HG03280 (cell line): ENCODE measurements at regions not wholly inside any gene's neighbourhood (a gene's known extent, or its start where the extent isn't known, plus 50 kb on each side); places are given as distances from the start of the nearest gene placed in this dataset.
"Not testable (repeated sequence)": the region's sequence is repeated elsewhere in the genome, so short reads cannot be mapped to it uniquely, and the experiment has no call there.

Experiments
- ATAC-seq: cut with Tn5 transposase; IDR thresholded peaks from one replicate; pipeline ENCODE4 v1.9.1; 2021; ENCODE audit warnings: mild to moderate bottlenecking, moderate library complexity; ENCODE audit not compliant: unreplicated experiment

GRCh38 chr5:130957151-130957550 is 207.9 kb downstream of the HINT1 start:
- no peak for ATAC-seq

DNA sequence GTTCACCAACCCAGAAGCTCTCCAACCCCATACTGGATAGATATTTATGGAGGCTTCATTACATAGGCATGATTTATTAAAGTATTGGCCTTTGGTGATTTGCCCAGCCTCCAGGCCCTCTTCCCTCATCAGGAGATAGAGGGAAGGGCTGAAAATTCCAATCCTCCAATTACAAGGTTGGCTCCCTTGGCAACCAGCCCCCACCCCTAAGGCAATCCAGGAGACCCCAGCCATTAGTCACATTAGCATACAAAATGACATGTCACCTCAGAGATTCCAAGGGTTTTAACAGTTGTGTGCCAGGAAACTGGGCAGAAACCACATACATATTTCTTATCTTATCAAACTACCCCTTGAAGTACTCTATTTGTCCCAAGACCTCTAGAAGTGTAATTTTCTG is 210.0 kb downstream of the HINT1 start:
- ATAC-seq: no peak

- no peak for ATAC-seq
Observed at GRCh38 chr5:130954336-130954735, 210.7 kb downstream of the HINT1 start.

GRCh38 chr5:130939059-130939458 is 226.0 kb downstream of the HINT1 start:
- ATAC-seq: no peak

DNA sequence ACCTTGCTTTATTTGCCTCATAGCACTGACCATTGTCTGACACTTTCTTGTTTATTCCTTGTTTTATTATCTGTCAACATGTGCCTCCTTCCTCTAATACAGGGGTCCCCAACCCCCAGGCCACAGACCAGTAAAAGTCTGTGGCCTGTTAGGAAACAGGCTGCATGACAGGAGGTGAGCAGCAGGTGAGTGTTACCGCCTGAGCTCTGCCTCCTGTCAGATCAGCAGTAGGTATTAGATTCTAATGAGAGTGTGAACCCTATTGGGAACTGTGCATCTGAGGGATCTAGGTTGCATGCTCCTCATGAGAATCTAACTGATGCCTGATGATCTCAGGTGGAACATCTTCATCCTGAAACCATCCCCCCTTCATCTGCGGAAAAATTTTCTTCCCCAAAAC is 228.0 kb downstream of the HINT1 start:
- no peak for ATAC-seq

DNA sequence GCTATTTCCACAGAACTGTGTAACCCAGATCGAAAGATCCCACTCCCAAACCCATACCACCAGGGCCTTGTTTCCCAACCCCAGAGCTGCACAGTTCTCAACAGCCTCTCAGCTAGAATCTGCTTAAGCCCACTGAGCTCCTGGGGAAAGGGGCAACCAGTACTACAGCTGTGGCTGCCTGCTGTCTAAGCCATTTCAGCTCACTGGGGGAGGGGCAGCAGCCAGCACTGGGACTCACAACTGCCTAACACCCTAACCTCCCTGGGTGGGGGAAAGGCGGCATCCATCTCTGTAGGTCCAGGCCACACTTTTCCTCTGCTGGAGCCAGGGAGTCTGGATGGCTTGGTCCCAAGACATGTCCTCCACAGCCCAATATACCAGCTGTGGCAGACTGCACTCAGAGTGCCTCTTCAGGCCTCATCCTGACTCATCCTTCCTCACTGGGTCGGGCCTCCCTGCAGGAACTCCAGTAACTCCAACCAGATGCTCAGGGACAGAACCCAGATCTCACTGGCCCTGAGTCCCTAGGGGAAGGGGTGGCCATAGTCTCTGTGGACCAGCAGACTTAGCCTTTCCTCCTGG is 241.4 kb downstream of the HINT1 start:
- no peak for ATAC-seq

DNA sequence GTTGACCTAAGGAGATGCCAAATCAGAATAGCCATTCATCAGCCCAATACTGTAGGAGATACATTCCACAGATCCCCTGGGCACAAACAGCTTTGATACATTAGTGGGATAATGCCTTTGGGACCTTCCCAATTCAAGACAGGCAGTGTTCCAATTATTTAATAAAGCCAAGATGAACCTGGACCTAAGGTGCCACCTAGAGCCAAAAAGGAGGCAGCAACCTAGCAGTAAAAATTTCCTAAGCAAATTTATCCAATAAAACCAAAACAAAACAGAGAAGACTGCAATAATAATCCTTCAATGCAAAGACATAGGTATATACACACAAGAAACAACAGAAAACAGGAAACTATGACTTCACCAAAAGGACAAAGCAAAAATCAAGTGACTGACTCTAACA is 253.0 kb downstream of the HINT1 start:
- ATAC-seq: no peak

- no peak for ATAC-seq
Observed at GRCh38 chr5:130908186-130908585, 256.9 kb downstream of the HINT1 start.

DNA sequence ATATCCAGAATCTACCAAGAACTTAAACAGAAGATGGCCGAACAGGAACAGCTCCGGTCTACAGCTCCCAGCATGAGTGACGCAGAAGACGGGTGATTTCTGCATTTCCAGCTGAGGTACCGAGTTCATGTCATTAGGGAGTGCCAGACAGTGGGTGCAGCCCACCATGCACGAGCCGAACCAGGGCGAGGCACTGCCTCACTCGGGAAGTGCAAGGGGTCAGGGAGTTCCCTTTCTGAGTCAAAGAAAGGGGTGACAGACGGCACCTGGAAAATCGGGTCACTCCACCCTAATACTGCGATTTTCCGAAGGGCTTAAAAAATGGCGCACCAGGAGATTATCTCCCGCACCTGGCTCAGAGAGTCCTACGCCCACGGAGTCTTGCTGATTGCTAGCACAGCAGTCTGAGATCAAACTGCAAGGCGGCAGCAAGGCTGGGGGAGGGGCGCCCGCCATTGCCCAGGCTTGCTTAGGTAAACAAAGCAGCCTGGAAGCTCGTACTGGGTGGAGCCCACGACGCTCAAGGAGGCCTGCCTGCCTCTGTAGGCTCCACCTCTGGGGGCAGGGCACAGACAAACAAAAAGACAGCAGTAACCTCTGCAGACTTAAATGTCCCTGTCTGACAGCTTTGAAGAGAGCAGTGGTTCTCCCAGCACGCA is 267.4 kb downstream of the HINT1 start:
- not testable (repeated sequence) for ATAC-seq

DNA sequence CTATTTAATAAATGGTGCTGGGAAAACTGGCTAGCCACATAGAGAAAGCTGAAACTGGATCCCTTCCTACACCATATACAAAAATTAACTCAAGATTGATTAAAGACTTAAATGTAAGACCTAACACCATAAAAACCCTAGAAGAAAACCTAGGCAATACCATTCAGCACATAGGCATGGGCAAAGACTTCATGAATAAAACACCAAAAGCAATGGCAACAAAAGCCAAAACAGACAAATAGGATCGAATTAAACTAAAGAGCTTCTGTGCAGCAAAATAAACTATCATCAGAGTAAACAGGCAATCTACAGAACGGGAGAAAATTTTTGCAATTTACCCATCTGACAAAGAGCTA is 267.9 kb downstream of the HINT1 start:
- ATAC-seq: not testable (repeated sequence)

DNA sequence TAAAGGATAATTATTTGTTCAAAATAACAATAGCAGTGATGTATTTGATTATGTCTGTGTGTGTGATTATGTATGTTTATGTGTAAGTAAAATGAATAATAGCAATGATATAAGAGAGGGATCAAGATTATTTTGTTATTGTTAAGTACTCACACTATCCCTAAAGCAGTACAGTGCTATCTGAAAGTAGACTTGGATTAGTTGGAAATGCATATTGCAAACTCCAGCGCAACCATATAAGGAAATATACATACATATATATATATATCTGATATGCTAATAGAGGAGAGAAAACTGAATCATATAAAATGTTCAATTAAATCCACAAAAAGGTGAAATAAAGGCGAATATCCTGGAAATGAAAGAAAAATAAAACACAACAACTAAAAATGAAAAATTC is 268.4 kb downstream of the HINT1 start:
- no peak for ATAC-seq

DNA sequence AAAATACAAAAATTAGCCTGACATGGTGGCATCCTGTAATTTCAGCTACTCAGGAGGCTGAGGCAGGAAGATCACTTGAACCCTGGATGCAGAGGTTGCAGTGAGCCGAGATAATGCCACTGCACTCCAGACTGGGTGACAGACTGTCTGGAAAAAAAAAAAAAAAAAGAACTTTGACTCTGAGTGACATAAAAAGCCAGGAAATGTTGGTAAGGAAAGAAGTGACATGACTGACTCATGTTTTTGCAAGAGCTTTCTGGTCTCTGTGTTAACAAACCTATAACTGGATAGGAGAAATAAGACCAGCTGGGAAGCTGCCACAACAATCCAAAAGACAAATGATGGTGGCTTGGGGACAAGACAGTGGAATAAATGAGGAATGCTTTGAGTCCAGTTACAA is 272.1 kb downstream of the HINT1 start:
- no peak for ATAC-seq

DNA sequence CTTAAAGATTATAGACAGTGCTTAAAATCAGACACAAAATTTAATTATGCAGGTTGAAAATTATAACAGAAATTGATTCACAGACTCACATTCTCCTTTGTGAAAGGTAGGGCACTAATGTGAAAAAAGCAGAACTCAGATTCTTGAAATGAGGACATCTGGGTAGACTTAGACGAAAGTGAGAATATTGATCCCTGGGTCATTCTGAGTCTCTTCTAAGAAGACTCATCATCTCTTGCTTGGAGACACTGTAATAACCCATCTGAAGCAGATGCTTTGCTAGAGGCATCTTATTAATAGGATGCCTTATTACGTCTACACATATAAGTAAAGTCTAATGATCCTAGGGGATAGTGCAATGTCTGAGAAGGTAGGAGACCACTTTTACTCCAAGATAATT is 274.4 kb downstream of the HINT1 start:
- no peak for ATAC-seq

DNA sequence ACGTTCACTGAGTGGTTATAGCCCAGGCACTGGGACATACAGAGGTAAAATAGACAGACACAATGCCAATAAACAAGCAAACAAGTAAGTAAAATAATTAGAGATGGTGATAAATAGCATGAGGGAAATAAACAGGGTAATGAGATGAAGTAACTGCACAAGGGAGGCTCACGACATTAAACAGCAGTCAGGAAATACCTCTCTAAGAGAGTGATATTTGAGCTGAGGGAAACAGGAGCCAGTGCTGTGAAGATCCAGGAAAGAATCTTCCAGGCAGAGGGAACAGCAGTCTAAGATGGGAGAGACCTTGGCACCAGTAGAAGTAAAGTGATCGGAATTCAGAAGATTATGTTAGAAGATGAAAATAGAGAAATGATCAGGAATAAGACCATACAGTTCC is 279.4 kb downstream of the HINT1 start:
- ATAC-seq: no peak

DNA sequence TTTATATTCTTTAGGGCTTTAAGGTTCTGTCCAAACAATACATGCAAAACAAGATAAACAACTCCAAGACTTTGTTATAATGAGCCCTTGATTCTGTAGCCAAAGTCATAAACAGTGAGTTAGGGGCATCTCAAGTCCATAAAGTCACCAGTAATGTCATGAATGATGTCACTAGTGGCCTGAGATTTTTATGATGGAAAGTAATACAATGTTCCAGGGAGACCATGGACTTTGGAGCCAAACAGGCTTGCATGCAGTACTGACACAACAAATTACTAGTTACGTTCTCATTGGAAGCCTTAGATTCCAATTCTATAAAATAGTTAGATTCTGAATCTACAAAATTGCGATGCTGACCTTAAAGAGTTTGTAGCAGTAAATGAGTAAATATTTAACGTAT is 280.0 kb downstream of the HINT1 start:
- no peak for ATAC-seq

GRCh38 chr5:130884023-130884422 is 281.0 kb downstream of the HINT1 start:
- no peak for ATAC-seq

DNA sequence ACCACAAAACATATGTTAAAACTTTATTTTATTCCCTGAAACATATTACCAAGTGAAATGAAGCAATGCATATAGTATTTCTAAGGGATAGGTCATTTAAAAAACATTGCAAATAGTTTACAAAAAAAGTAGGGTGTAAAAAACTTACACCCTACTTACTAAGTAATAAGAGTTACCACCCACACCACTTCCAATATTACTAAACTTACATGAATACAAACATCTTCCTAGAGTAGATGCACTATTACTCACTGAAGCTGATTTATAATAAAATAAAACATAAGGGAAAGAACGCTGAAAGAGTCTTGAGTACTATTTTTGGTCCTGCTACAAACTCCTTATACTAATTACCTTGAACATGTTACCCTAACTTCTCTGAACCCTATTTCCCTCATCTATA is 289.4 kb downstream of the HINT1 start:
- no peak for ATAC-seq

DNA sequence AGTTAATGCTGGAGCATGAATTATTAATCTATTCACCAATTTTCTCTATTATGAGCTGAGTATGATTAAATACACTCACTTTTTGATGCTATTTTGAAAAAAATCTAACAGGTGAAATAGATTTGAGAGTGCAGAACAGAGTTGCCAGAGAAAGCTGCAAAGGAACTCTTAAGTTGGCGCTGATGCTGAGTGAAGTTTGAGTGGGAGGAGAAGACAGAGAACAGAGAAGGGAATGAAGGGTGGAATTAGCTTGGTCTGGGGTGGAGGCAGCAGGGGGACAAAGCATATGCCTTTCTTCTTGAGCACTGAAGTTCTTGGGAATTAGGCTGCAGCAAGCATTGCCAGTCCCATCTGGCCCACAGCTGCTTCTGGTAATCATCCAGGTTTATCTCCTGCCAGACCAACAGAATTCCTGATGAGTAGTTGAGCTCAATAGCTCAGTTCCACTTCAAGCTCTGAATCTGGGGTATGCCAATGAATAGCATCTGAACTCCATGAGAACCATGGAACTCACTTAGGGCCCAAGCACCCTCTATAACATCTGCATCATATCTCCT is 290.1 kb downstream of the HINT1 start:
- ATAC-seq: no peak

GRCh38 chr5:130871346-130872086 is 293.5 kb downstream of the HINT1 start:
- peak; percentile 70 for ATAC-seq

DNA sequence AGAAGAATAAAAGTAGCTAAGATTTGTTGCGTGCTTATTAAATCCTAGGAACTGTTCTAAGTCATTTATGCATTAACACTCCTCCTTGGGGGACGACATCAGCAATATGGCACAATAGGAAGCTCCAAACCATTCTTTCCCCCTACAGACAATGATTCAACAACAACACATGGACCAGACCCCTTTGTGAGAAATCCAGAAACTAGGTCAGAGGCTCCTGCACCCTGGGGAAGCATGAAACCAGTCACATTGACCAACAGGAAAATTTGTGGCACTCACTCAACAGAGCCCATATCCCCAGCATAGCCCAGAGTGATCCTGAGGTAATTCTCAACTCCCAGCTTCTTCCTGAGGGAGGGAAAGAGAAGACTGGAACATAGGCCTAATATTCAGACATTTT is 294.4 kb downstream of the HINT1 start:
- no peak for ATAC-seq

DNA sequence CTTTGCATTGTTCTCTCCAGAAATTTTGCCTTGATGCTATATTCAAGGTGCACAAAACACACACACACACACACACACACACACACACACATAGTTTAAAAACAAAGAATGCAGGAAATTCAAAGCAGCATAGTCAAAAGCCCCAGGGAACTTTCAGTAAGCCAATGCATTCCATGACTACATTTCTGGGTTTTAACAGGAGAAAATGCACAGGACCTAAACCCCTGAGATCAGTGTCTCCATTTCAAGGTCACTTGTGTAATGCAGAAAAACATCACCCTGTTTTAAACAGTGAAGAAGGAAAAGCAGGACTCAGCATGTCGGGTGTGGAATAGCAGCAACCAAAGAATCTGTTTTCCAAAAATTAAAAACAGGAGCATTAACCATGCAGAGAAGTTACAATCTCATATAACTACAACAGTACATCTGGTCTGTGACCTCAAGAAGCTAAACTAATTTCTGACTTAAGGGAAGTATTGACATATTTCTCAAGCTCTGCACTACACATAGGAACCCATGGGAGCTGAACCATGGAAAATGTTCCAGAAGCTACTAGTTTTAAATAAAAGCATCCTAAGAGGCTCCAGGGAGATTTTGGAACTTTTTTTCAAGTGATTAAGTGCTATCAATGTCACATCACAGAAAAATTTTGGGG is 296.7 kb downstream of the HINT1 start:
- ATAC-seq: no peak
